GM21360 (cell line): ENCODE measurements at regions not wholly inside any gene's neighbourhood (a gene's known extent, or its start where the extent isn't known, plus 50 kb on each side); places are given as distances from the start of the nearest gene placed in this dataset.
"Not testable (repeated sequence)": the region's sequence is repeated elsewhere in the genome, so short reads cannot be mapped to it uniquely, and the experiment has no call there.

Source experiments
- ATAC-seq: cut with Tn5 transposase; IDR thresholded peaks from one replicate; pipeline ENCODE4 v1.9.1; 2021; ENCODE audit warnings: mild to moderate bottlenecking, moderate library complexity; ENCODE audit not compliant: unreplicated experiment

GRCh38 chr6:56752009-56752408, 109.3 kb upstream of the DST start:
- no peak for ATAC-seq

GRCh38 chr6:56751604-56752003, 108.9 kb upstream of the DST start:
- ATAC-seq: no peak

GRCh38 chr6:56750686-56751085, 108.0 kb upstream of the DST start:
- no peak for ATAC-seq

- no peak for ATAC-seq
These were observed 107.0 kb upstream of the DST start for GRCh38 chr6:56749632-56750151.

- ATAC-seq: no peak
These were observed 104.2 kb upstream of the DST start for GRCh38 chr6:56746767-56747504.

GRCh38 chr6:56745971-56746370, 103.3 kb upstream of the DST start:
- no peak for ATAC-seq

GRCh38 chr6:56745081-56745480, 102.4 kb upstream of the DST start:
- no peak for ATAC-seq

GRCh38 chr6:56744528-56744927, 101.8 kb upstream of the DST start:
- no peak for ATAC-seq

GRCh38 chr6:56742122-56742791, 99.6 kb upstream of the DST start:
- peak; percentile 70 for ATAC-seq

- no peak for ATAC-seq
These were observed 98.8 kb upstream of the DST start for GRCh38 chr6:56741472-56741871.

- no peak for ATAC-seq
These were observed 97.4 kb upstream of the DST start for GRCh38 chr6:56739836-56740815.

- no peak for ATAC-seq
These were observed 94.1 kb upstream of the DST start for GRCh38 chr6:56736804-56737203.

GRCh38 chr6:56734335-56734734, 91.6 kb upstream of the DST start:
- no peak for ATAC-seq

GRCh38 chr6:56733211-56733697, 90.6 kb upstream of the DST start:
- ATAC-seq: no peak

- no peak for ATAC-seq
These were observed 89.8 kb upstream of the DST start for GRCh38 chr6:56732517-56732916.

- no peak for ATAC-seq
These were observed 88.2 kb upstream of the DST start for GRCh38 chr6:56730663-56731529.

- no peak for ATAC-seq
These were observed 87.0 kb upstream of the DST start for GRCh38 chr6:56729719-56730118.

GRCh38 chr6:56729166-56729565, 86.5 kb upstream of the DST start:
- not testable (repeated sequence) for ATAC-seq

GRCh38 chr6:56727097-56727850, 84.6 kb upstream of the DST start:
- ATAC-seq: no peak
